ENCODE measurements at regions not wholly inside any gene's neighbourhood (a gene's known extent, or its start where the extent isn't known, plus 50 kb on each side); places are given as distances from the start of the nearest gene placed in this dataset.

DNA sequence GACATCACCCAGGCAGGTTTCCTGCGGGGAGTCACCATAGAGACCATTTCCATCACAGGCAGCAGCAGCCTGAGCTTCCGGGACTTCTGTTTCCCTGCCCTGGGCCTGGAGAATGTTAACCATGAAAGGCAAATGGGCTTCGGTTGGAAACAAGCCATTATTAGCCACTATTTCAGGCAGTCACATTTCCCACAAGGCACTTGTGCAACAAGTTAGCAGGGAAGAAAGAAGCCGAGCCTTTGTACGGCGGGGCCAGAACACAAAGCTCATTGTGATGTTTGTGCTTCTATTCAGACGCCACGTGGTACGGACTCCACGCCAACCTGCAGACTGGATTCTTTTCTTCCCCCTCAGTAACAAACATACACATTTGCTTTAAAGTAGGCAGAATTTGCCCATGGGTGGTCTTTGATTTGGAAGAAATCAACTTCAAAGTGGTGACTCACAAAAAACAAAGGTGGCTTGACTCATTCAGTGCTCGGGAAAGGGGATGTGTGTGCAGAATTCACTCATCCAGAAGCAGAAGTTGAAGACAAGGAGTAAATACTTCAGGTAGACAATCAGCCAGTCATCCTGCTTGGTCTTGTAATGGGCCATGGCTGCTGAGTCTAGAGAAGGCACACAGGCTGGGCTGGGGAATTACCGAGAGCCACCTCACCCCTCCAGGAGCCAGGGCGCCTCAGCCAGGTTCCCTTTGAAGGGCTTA lies 154.2 kb upstream of the PRMT8 start:
- no peak for DNase-seq (ENCODE audit: low spot score)
- Histone ChIP-seq H3K9me3 (ENCODE audit: control insufficient read depth in 4 of 4, low read length in 3 of 4) (no peaks in the 10 kb centered on the region), H3K36me3 (ENCODE audit: control insufficient read depth in 4 of 4, insufficient read depth in 3 of 4, low read depth in 1 of 4, low read length in 3 of 4) (no peaks in the 10 kb centered on the region), H3K27ac (ENCODE audit: low read depth in 1 of 2, low read length in 2 of 2) (no peak overlapping the region), H3K4me3 (ENCODE audit: low read depth in 1 of 3, low read length in 3 of 3) (no peak overlapping the region), H3K9ac (ENCODE audit: low read depth in 1 of 2, low read length in 2 of 2) (no peak overlapping the region), H3K4me1 (ENCODE audit: control insufficient read depth in 4 of 4, insufficient read depth in 4 of 4, low read length in 3 of 4) (no peaks in the 10 kb centered on the region), H3K27me3 (ENCODE audit: control insufficient read depth in 4 of 4, insufficient read depth in 4 of 4, low read length in 3 of 4) (no peaks in the 10 kb centered on the region)
- WGBS: 87% methylated on average over 13 of the region's 13 CpGs
- TF ChIP-seq FOXA1 (IDR thresholded peaks at IDR 0.05): no peak
- no peak for TF ChIP-seq CTCF (IDR thresholded peaks at IDR 0.05; ENCODE audit: low read depth, low read length, missing input control)
- no peak for TF ChIP-seq HNF4A (conservative IDR thresholded peaks at IDR 0.05)
- no peak for TF ChIP-seq ZBTB33 (IDR thresholded peaks at IDR 0.05)
- no peak for TF ChIP-seq HNF4G (IDR thresholded peaks at IDR 0.05)
- no peak for TF ChIP-seq YY1 (IDR thresholded peaks at IDR 0.05)
- TF ChIP-seq RAD21 (IDR thresholded peaks at IDR 0.05): no peak
- TF ChIP-seq NR2F2 (IDR thresholded peaks at IDR 0.05): no peak
- no peak for TF ChIP-seq REST (IDR thresholded peaks at IDR 0.05)
- no peak for TF ChIP-seq SP1 (IDR thresholded peaks at IDR 0.05)
- TF ChIP-seq EGR1 (IDR thresholded peaks at IDR 0.05; ENCODE audit: low read depth in 2 of 2): no peak
- TF ChIP-seq RXRA (IDR thresholded peaks at IDR 0.05): no peak
- TF ChIP-seq, protein P1, sequence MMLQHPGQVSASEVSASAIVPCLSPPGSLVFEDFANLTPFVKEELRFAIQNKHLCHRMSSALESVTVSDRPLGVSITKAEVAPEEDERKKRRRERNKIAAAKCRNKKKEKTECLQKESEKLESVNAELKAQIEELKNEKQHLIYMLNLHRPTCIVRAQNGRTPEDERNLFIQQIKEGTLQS (IDR thresholded peaks at IDR 0.05): no peak
- TF ChIP-seq, protein P2, sequence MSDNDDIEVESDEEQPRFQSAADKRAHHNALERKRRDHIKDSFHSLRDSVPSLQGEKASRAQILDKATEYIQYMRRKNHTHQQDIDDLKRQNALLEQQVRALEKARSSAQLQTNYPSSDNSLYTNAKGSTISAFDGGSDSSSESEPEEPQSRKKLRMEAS (IDR thresholded peaks at IDR 0.05): no peak
- no peak for TF ChIP-seq FOXA2 (IDR thresholded peaks at IDR 0.05)

DNA sequence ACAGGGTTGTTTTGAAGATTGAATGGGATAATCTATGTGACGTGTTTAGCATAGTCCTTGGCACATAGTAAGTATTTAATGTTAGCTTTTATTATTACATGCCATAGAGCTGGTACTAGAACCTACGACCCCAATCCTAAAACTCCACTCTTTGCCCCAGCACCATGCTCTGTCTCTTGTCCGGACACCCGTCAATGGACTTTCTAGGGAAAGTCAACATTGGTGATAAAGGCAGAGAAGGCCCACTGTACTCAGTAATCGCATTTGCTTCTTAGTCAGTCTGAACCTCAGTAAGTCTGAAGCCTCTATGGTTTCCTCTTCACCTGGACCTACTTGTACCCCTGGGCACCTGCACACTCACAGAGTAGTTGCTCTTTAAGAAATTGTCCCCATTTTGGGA lies 153.1 kb upstream of the PRMT8 start:
- Histone ChIP-seq H3K27ac (ENCODE audit: low read depth in 1 of 2, low read length in 2 of 2) (no peak overlapping the region), H3K4me1 (ENCODE audit: control insufficient read depth in 4 of 4, insufficient read depth in 4 of 4, low read length in 3 of 4) (no peaks in the 10 kb centered on the region), H3K9ac (ENCODE audit: low read depth in 1 of 2, low read length in 2 of 2) (no peak overlapping the region), H3K9me3 (ENCODE audit: control insufficient read depth in 4 of 4, low read length in 3 of 4) (no peaks in the 10 kb centered on the region), H3K4me3 (ENCODE audit: low read depth in 1 of 3, low read length in 3 of 3) (no peak overlapping the region), H3K27me3 (ENCODE audit: control insufficient read depth in 4 of 4, insufficient read depth in 4 of 4, low read length in 3 of 4) (peaks cover 0 to 5% (median 0%) of the 10 kb centered on the region in 4 donors), H3K36me3 (ENCODE audit: control insufficient read depth in 4 of 4, insufficient read depth in 3 of 4, low read depth in 1 of 4, low read length in 3 of 4) (no peaks in the 10 kb centered on the region)
- WGBS: 89% methylated on average over 5 of the region's 5 CpGs
- no peak for DNase-seq (ENCODE audit: low spot score)
- no peak for TF ChIP-seq HNF4G (IDR thresholded peaks at IDR 0.05)
- TF ChIP-seq REST (IDR thresholded peaks at IDR 0.05): no peak
- TF ChIP-seq GABPA (IDR thresholded peaks at IDR 0.05 in 1 of 2, conservative IDR thresholded peaks at IDR 0.05 in 1 of 2): no peak
- TF ChIP-seq RXRA (IDR thresholded peaks at IDR 0.05): no peak
- TF ChIP-seq, protein P1 (IDR thresholded peaks at IDR 0.05): no peak
- no peak for TF ChIP-seq TAF1 (conservative IDR thresholded peaks at IDR 0.05)
- TF ChIP-seq, protein P2 (IDR thresholded peaks at IDR 0.05): no peak
- no peak for TF ChIP-seq JUND (IDR thresholded peaks at IDR 0.05)
- TF ChIP-seq YY1 (IDR thresholded peaks at IDR 0.05): no peak
- TF ChIP-seq RAD21 (IDR thresholded peaks at IDR 0.05): no peak
